Stimulated activated CD4-positive, alpha-beta T cell treated with anti-CD3 and anti-CD28 coated beads, TNF-alpha, amount 100 ng/mL, for 1 hour (primary cell): ENCODE measurements at regions not wholly inside any gene's neighbourhood (a gene's known extent, or its start where the extent isn't known, plus 50 kb on each side); places are given as distances from the start of the nearest gene placed in this dataset.
"Not testable (repeated sequence)": the region's sequence is repeated elsewhere in the genome, so short reads cannot be mapped to it uniquely, and the experiment has no call there.

Source experiments
- DNase-seq, 3 donors: peaks; one replicate each; pipeline ENCODE4 v3.0.0-alpha.2; 2020; ENCODE audit warnings: low read depth in 3 of 3, low spot score in 1 of 3

DNA sequence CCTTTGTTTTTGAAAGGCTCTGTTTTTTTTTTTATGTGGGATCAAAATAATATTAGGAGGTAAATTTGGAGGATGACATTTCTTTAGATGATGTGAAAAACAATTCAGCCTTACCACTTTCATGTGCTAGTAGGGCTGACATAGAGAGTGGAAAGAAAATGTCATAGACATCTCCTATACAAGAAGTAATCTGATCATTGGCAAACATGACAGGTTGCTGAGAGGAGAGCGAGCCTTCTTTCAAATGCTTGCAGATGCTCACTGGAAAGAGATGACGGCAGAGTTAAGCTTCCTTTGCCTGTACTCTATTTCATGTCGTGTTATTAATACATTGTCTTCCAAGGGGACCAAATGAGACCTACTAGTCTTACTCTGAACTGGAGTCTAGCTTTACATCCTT, 160.1 kb upstream of the DAP start:
- no peak for DNase-seq

- no peak for DNase-seq
Measured at GRCh38 chr5:10920400-10920799, 159.4 kb upstream of the DAP start.

GRCh38 chr5:10914741-10915480, 153.9 kb upstream of the DAP start:
- no peak for DNase-seq

GRCh38 chr5:10913841-10914240, 152.8 kb upstream of the DAP start:
- no peak for DNase-seq

- DNase-seq = no peak
Measured at GRCh38 chr5:10913181-10913810, 152.3 kb upstream of the DAP start.

DNA sequence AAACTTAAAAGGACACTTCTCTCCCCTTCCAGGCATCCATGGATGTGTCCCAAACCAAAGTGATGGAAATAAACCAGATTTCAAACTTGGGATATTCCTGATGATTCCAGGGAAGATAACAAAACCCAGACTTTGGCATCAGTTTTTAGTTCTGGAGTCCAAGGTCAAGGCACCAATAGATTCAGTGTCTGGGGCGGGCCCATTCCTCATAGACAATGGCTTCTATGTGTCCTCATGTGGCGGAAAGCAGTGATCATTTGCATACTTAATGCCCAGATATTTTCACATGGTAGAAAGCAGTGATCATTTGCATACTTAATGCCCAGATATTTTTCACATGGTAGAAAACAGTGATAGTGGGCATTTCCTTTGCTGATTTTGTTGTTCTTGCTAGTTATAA, 151.4 kb upstream of the DAP start:
- no peak for DNase-seq

DNA sequence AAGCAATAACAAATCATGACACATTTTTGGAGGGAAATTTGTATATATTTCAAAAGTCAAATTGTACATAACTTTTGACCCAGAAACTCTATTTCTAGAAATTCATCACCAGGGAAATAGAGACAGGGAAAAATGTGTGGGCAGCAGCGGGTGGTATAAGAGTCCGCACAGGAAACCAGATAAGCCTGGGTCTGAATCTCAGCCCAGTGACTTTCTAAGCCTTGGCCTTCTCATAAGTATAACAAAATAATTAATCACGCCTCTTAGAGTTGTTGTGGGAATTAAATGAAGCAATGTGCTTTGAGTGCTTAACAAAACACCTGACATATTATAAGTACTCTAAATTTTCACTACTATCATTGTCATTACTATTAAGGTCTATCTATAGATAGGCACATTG, 149.2 kb upstream of the DAP start:
- no peak for DNase-seq

DNA sequence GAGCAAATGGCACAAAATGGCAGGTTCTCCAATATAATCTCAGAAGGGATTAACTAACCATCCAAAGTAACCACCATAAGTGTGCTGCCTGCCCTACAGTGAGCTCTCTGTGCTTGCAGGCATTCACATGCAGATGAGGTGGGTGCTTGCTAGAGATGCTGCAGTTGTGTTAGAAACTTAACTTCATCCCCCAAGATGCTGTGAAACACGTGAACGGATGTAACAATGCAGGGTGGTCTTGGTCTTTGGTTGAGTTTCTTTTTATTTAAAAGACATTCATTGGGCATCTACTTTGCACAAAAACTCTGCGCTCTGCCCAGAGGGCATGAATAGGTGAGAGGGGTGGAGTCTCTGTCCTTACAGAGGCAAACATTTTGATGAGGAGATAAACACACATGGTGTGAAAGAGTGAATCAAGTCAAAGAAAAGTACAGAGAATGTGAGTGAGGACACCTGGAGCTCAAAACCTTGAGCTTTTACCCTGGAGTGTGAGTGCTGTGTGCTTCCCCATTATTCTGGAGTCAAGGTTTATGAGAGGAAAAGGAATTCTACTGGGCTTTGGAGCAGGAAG, 143.9 kb upstream of the DAP start:
- DNase-seq = no peak

DNA sequence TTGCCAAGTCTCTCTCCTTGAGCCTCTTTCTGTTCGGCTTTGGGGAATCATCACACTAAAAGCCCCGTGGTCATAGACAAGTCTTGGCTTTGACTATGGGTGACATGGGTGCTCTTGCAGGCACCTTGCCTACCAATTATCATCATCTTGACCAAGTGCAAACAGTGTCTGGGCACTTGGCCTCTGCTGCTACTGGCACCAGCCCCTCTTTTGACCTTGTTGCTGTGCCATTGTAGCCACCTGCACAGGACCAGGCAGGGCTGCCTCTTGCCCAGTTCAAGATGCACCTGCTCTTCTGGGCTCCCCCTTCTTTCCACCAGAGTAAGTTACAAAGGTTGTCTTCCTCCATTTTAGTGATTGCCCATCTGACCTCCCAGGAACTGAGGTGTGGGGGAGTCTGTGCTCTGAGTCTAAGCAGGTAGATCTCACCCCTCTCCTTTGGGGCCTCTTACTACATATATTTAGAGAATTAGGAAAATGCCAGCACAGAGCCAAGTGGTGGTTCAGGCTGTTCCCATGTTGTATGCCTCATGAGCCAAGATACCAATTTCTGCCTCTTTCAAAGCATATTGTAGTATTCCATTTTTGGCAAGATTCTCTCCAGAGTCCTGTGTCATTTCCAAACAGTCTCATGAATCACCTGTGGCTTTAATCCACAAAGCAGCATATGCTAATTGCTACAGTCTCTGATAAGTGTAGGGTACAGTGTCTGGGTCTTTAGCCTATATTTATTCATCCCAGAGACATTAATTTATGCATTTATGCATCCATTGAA, 142.9 kb upstream of the DAP start:
- DNase-seq = no peak

GRCh38 chr5:10902145-10902544, 141.1 kb upstream of the DAP start:
- no peak for DNase-seq

DNA sequence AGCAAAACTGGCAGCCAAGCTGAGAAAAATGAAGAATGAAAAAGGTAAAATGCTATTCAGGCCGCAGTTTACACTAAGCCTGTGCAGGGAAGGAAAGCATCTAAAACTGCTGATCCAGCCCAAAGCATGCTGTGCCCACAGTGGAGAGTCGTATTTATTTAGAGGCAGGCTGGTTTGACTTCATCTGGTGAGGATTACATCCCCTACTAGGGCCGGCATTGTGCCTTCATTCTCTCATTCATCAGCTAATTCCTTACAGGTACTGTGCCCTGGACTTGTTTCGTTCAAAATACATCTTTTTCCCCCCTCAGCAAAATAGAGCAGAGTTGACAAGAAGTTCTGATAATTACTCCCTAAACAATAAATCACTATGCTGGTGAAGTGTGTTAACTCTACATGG, 137.5 kb upstream of the DAP start:
- no peak for DNase-seq

DNA sequence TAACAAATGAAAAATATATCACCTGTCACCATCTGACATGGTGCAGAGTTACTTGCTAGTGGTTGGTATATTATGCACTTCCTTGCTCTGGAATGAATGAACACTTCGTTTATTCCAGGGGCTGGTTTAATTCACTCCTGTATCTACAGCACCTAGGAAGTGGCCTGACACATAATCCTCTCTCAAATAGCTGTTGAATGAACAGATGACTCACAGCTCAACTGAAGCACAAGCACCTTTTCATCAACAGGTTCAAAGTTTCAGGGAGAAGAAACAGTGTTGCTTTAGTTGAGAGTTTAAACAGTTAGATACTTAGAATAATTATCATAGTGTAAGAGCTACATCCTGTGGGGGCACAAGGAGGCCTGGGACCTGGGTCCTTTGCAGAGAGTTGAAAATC, 135.0 kb upstream of the DAP start:
- DNase-seq = no peak

DNA sequence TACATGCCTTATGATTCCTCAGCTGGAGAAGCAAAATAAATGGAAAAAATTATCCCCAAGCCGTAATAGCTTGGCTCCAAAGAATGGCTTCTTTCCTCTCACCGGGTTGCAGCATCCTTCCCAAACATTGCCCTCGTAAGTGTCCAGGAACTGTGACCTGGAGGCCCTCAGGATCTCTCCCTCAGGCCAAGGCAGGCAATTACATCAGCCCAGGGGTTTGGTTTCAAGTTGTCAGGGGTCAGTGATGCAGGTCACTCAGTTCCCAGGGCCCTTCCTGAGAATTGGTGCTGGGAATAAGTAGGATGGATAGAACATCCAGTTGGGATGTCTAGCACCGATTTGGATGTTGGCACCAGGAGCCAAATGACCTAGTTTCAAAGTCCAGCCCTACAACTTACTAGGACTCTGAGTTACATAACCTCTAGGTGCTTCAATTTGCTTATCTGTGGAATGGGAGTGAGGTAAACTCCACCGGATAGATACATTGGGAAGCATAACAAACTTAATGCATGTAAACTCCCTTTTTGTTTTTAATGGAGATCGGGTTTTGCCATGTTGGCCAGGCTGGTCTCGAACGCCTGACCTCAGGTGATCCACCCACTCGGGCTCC, 133.5 kb upstream of the DAP start:
- no peak for DNase-seq

GRCh38 chr5:10892911-10893215, 131.8 kb upstream of the DAP start:
- DNase-seq = no peak

DNA sequence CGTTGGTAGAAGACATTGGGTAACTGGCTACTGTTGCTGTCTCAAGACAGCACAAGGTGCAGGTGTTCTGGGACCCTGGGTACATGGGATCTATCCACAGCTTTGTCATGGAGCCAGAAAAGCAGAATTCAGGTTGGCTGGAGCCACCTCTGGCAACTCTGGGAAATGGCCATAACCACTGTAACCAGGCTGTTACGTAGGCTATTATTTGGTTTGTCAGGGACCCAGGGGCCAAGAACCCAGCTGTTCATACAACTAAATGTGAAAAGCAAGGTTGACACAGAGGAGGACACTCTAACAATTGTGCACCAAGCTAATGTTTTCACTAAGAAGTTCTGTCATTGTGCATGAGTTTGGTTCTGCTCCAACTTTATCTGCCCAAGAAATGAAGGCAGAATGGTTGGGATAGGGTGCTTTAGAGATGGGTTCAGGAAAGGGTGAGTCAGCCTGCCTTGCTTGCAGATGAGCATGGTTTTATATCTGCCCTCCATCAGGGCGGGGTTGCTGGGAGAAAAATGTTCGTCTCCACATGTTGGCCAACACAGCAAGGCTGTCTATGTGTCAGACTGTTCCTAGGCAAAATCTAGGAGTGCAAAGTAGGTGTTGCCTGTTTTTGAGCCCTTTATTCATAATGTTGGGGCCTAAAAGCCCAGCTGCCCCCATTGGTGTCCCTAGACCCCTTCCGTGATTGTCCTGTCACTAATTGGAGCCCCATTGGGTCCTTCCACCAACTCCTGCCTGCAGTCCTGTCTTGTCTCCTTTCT, 131.3 kb upstream of the DAP start:
- no peak for DNase-seq

- DNase-seq = no peak
Measured at GRCh38 chr5:10891193-10891592, 130.2 kb upstream of the DAP start.

DNA sequence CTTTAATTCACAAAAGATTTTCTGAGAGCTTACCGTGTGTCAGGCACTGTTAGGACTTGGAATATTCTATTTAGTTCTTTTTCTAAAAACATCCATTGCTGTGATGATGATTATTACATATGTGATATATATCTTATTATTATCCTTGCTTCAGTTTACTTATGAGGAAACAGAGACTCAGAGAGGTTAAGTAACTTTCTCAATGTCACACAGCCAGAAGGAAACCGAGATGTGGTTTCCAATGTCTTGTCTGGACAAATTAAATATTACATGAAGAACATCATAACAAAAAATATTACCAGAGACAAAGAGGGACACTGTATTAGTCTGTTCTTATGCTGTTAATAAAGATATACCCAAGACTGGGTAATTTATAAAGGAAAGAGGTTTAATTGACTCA, 125.5 kb upstream of the DAP start:
- no peak for DNase-seq

DNA sequence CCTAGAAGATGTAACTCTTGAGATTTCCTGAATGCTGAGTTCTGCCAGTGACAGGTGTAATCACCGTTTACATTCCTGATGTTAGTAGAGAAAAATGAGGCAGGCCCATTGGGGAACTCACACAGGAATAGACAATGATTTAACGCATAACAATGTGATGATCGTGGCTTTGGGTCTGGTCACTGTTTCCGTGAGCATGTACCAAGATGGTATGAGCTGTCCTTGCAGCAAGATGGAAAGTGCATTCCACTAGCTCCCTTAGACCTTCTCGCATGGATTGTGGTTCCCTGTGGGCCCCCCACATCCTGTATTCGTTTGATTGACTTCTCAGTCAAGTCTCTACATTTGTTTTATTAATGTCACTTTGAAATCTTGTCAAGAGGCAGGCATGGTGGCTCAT, 124.0 kb upstream of the DAP start:
- no peak for DNase-seq

- DNase-seq = not testable (repeated sequence)
Measured at GRCh38 chr5:10883945-10884344, 122.9 kb upstream of the DAP start.

GRCh38 chr5:10880934-10881333, 119.9 kb upstream of the DAP start:
- DNase-seq = no peak

DNA sequence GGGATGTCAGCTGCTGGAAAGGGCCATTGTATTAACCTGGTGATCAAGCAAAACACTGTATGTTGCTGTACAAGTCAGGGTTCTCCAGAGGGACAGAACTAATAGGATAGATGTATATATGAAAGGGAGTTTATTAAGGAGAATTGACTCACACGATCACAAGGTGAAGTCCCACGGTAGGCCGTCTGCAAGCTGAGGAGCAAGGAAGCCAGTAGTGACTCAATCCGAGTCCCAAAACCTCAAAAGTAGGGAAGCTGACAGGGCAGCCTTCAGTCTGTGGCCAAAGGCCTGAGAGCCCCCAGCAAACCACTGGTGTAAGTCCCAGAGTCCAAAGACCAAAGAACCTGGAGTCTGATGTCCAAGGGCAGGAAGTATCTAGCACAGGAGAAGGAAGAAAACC, 116.0 kb upstream of the DAP start:
- DNase-seq = not testable (repeated sequence)
